GM13977 (cell line): ENCODE measurements at regions not wholly inside any gene's neighbourhood (a gene's known extent, or its start where the extent isn't known, plus 50 kb on each side); places are given as distances from the start of the nearest gene placed in this dataset.

ENCODE experiments used
- DNase-seq: peaks from one replicate; pipeline ENCODE4 v3.0.0; 2012; ENCODE audit warnings: low spot score
- CTCF ChIP-seq: IDR thresholded peaks from 2 replicates; pipeline ENCODE4 v1.5.1; 2012; ENCODE audit warnings: mild to moderate bottlenecking, control low read depth; ENCODE audit not compliant: insufficient read depth; ENCODE audit errors: extremely low read depth, missing control alignments
- in situ Hi-C: fragments of 300-500 bp; cut with MboI; formaldehyde crosslinking; loops from one replicate; pipeline ENCODE4 v1.12.0; 2022; ENCODE audit warnings: low sequenced_read_pairs, low pct_unique_long_range_greater_than_20kb, mixed read lengths, inconsistent platforms; ENCODE audit not compliant: unreplicated experiment

- no peak for TF ChIP-seq CTCF
- in situ Hi-C loops = no loop called here
- no peak for DNase-seq
These were observed 552.1 kb downstream of the CDH26 start for GRCh38 chr20:60510356-60510755.

GRCh38 chr20:60512443-60512842 is 554.2 kb downstream of the CDH26 start:
- in situ Hi-C loops = no loop called here
- TF ChIP-seq CTCF = no peak
- DNase-seq = no peak

- in situ Hi-C loops = no loop called here
- no peak for TF ChIP-seq CTCF
- DNase-seq = no peak
These were observed 554.9 kb downstream of the CDH26 start for GRCh38 chr20:60513141-60513540.

GRCh38 chr20:60516442-60516841 is 558.2 kb downstream of the CDH26 start:
- no peak for TF ChIP-seq CTCF
- in situ Hi-C loops = no loop called here
- no peak for DNase-seq

- in situ Hi-C loops = no loop called here
- no peak for TF ChIP-seq CTCF
- DNase-seq = no peak
These were observed 559.8 kb downstream of the CDH26 start for GRCh38 chr20:60518022-60518421.

- in situ Hi-C loops = no loop called here
- no peak for TF ChIP-seq CTCF
- DNase-seq = no peak
These were observed 567.2 kb downstream of the CDH26 start for GRCh38 chr20:60525397-60525796.

- no peak for DNase-seq
- in situ Hi-C loops = no loop called here
- TF ChIP-seq CTCF = no peak
These were observed 569.4 kb downstream of the CDH26 start for GRCh38 chr20:60527656-60528055.
